SK-N-SH (cell line): ENCODE measurements at regions not wholly inside any gene's neighbourhood (a gene's known extent, or its start where the extent isn't known, plus 50 kb on each side); places are given as distances from the start of the nearest gene placed in this dataset.
"Not testable (repeated sequence)": the region's sequence is repeated elsewhere in the genome, so short reads cannot be mapped to it uniquely, and the experiment has no call there.

Source experiments
- CTCF ChIA-PET: fragments of 300-600, 350-600 bp; formaldehyde crosslinking; extraction: SDS; loops from one replicate; lab custom pipeline; 2021; lab: Yijun Ruan, JAX
- POLR2A ChIA-PET: fragments of 350-600 bp; sonication (Branson Sonifier 250); formaldehyde crosslinking; extraction: SDS; loops from one replicate; lab custom pipeline; 2020; ENCODE audit warnings: antibody characterized with exemption, inconsistent platforms; lab: Yijun Ruan, JAX
- DNase-seq: peaks from one replicate; pipeline ENCODE4 v3.0.0; 2012
- H2AFZ ChIP-seq: fragments of 200-600 bp; sonication (generic); 2 replicates; pipeline ENCODE4 v1.8.1; 2016; ENCODE audit warnings: antibody characterized with exemption, mild to moderate bottlenecking, low read depth
- H3F3A ChIP-seq: fragments of 200-600 bp; sonication (generic); replicated peaks from 2 replicates; pipeline ENCODE3; 2016; ENCODE audit warnings: antibody characterized with exemption, mild to moderate bottlenecking; ENCODE audit not compliant: insufficient read depth
- H3K27ac ChIP-seq, 2 experiments: fragments of 200-500 bp in 1 of 2; fragments of 200-600 bp in 1 of 2; sonication (Bioruptor generic) in 1 of 2; sonication (generic), shearing (Covaris generic) in 1 of 2; 2 replicates each; pipeline versions ENCODE4 v1.5.1 to v1.6.1; 2014 to 2016; ENCODE audit warnings: low read depth in 2 of 2, inconsistent platforms in 1 of 2, low read length in 1 of 2, mild to moderate bottlenecking in 1 of 2, mixed read lengths in 1 of 2
- H3K27me3 ChIP-seq: fragments of 200-600 bp; sonication (generic), shearing (Covaris generic); 2 replicates; pipeline ENCODE4 v1.6.1; 2016; ENCODE audit warnings: mixed run types; ENCODE audit not compliant: insufficient read depth
- H3K36me3 ChIP-seq, 2 experiments: fragments of 200-500 bp in 1 of 2; fragments of 200-600 bp in 1 of 2; sonication (Bioruptor generic) in 1 of 2; sonication (generic) in 1 of 2; replicated peaks in 1 of 2; 2 replicates each; pipeline versions ENCODE3 to v1.5.1; 2014 to 2016; ENCODE audit warnings: low read length in 1 of 2, mild to moderate bottlenecking in 1 of 2; ENCODE audit not compliant: insufficient read depth in 2 of 2, control insufficient read depth in 1 of 2
- H3K4me1 ChIP-seq, 2 experiments: fragments of 200-500 bp in 1 of 2; fragments of 200-600 bp in 1 of 2; sonication (Bioruptor generic) in 1 of 2; sonication (generic), shearing (Covaris generic) in 1 of 2; 2 replicates each; pipeline versions ENCODE4 v1.5.1 to v1.6.1; 2014 to 2016; ENCODE audit warnings: low read depth in 1 of 2, low read length in 1 of 2, mixed run types in 1 of 2; ENCODE audit not compliant: insufficient read depth in 2 of 2, control insufficient read depth in 1 of 2
- H3K4me2 ChIP-seq: fragments of 200-600 bp; sonication (generic), shearing (Covaris generic); 2 replicates; pipeline ENCODE4 v1.6.1; 2017; ENCODE audit warnings: mixed run types
- H3K4me3 ChIP-seq, 2 experiments: fragments of 200-500 bp in 1 of 2; fragments of 200-600 bp in 1 of 2; sonication (Bioruptor generic) in 1 of 2; sonication (generic), shearing (Covaris generic) in 1 of 2; 2 replicates each; pipeline versions ENCODE4 v1.5.1 to v1.8.1; 2014 to 2016; ENCODE audit warnings: low read depth in 2 of 2, inconsistent platforms in 1 of 2, low read length in 1 of 2, mild to moderate bottlenecking in 1 of 2, mixed read lengths in 1 of 2, moderate library complexity in 1 of 2
- H3K79me2 ChIP-seq: fragments of 200-600 bp; sonication (generic); 2 replicates; pipeline ENCODE4 v1.8.1; 2017; ENCODE audit warnings: mild to moderate bottlenecking; ENCODE audit not compliant: insufficient read depth
- H3K9ac ChIP-seq: fragments of 200-600 bp; sonication (generic); 2 replicates; pipeline ENCODE4 v1.6.1; 2017; ENCODE audit warnings: mixed run types
- H3K9me2 ChIP-seq: fragments of 200-600 bp; sonication (generic); 2 replicates; pipeline ENCODE4 v1.6.1; 2017; ENCODE audit warnings: mixed run types
- H3K9me3 ChIP-seq: fragments of 200-600 bp; sonication (generic); 2 replicates; pipeline ENCODE4 v1.6.1; 2017; ENCODE audit warnings: mixed run types, mild to moderate bottlenecking, moderate library complexity
- H4K20me1 ChIP-seq: fragments of 200-600 bp; sonication (generic); 2 replicates; pipeline ENCODE4 v1.6.1; 2017; ENCODE audit warnings: mild to moderate bottlenecking, mixed run types; ENCODE audit not compliant: insufficient read depth
- FOXJ3 ChIP-seq: sonication (generic); formaldehyde crosslinking; IDR thresholded peaks from 2 replicates; pipeline ENCODE4 v1.5.1; 2020; ENCODE audit warnings: mild to moderate bottlenecking, missing genetic modification reagents
- FOXM1 ChIP-seq: IDR thresholded peaks from 2 replicates; pipeline ENCODE4 v1.4.0; 2012; ENCODE audit warnings: low read depth, mild to moderate bottlenecking
- GATA2 ChIP-seq: sonication (generic); formaldehyde crosslinking; IDR thresholded peaks from 2 replicates; pipeline ENCODE4 v1.5.0; 2020; ENCODE audit warnings: mild to moderate bottlenecking, missing genetic modification reagents
- MEF2A ChIP-seq: IDR thresholded peaks from 2 replicates; pipeline ENCODE4 v1.4.0; 2012; ENCODE audit warnings: low read depth, borderline replicate concordance
- RFX5 ChIP-seq: IDR thresholded peaks from 2 replicates; pipeline ENCODE4 v1.6.1; 2012; ENCODE audit warnings: mild to moderate bottlenecking, improper control_type of control experiment, low read length
- RXRA ChIP-seq: IDR thresholded peaks from 2 replicates; pipeline ENCODE4 v1.4.0; 2012; ENCODE audit warnings: low read depth, mild to moderate bottlenecking, borderline replicate concordance
- SMC3 ChIP-seq: IDR thresholded peaks from 2 replicates; pipeline ENCODE4 v1.6.1; 2012; ENCODE audit warnings: low read depth, low read length, improper control_type of control experiment
- WGBS: methylation state at CpG from one replicate; pipeline ENCODE4 v1.1.6; 2017; ENCODE audit warnings: low lambda C conversion rate; 5-methylcytosine and 5-hydroxymethylcytosine counted together

DNA sequence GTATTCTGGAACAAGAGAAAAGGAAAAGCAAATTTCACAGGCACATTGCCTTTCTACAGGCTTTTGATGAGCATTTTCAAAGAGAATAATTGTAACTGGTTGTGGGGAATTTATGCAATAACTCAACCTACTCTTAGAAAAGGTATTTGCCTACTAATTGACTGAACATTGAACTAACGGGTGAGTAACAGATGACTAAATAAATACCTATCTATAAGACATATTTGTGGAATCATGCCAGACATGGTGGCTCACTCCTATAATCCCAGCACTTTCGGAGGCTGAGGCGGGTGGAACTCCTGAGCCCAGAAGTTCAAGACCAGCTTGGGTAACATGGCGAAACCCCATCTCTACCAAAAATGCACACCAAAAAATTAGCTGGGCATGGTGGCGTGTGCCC is 367.7 kb downstream of the CGGBP1 start:
- no peak for DNase-seq
- TF ChIP-seq GATA2 (CRISPR knock-in tag), result no peak
- TF ChIP-seq RXRA, result no peak
- TF ChIP-seq FOXM1, result no peak
- no peaks in the 10 kb centered on the region; the same call in 1 of the 2 replicates for H3K27me3 ChIP-seq

DNA sequence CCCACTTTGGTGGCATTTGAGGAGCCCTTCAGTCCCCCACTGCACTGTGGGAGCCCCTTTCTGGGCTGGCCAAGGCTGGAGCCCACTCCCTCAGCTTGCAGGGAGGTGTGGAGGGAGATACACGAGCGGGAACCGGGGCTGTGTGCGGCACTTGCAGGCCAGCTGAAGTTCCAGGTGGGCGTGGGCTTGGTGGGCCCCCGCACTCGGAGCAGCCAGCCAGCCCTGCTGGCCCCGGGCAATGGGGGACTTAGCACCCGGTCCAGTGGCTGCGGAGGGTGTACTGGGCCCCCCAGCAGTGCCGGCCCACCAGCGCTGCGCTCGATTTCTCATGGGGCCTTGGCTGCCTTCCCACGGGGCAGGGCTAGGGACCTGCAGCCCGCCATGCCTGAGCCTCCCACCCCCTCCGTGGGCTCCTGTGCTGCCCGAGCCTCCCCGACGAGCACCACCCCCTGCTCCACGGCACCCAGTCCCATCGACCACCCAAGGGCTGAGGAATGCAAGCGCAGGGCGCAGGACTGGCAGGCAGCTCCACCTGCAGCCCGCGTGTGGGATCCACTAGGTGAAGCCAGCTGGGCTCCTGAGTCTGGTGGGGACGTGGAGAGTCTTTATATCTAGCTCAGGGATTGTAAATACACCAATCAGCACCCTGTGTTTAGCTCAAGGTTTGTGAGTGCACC is 379.7 kb downstream of the CGGBP1 start:
- CTCF ChIA-PET, H3K27ac ChIP-seq, H3K36me3 ChIP-seq, H3K4me2 ChIP-seq, H3F3A ChIP-seq, H3K9ac ChIP-seq, H3K9me3 ChIP-seq, POLR2A ChIA-PET, H4K20me1 ChIP-seq, H3K4me1 ChIP-seq, H3K27me3 ChIP-seq, H3K79me2 ChIP-seq, H3K4me3 ChIP-seq, H2AFZ ChIP-seq, H3K9me2 ChIP-seq, DNase-seq: not testable (repeated sequence)
- 29% methylated on average over 18 of the region's 27 CpGs for WGBS

More for the DNA sequence above, 367.7 kb downstream of the CGGBP1 start:
- Histone ChIP-seq H3K4me2 (no peak overlapping the region), H3K4me1 (no peaks in the 10 kb centered on the region), H3K9me2 (no peaks in the 10 kb centered on the region), H3K79me2 (no peaks in the 10 kb centered on the region), H3K9ac (no peak overlapping the region), H2AFZ (no peak overlapping the region), H4K20me1 (no peaks in the 10 kb centered on the region), H3K9me3 (no peaks in the 10 kb centered on the region), H3K27ac (no peak overlapping the region), H3K36me3 (no peaks in the 10 kb centered on the region), H3F3A (no peaks in the 10 kb centered on the region), H3K4me3 (no peak overlapping the region)
- WGBS, result 27% methylated on average over 5 of the region's 5 CpGs
- ChIA-PET CTCF (no interaction called here), POLR2A (no interaction called here)

- H3F3A ChIP-seq, result no peaks in the 10 kb centered on the region
- no peaks in the 10 kb centered on the region for H4K20me1 ChIP-seq
- DNase-seq, result no peak
- 5% methylated on average over 9 of the region's 9 CpGs for WGBS
- H3K27ac ChIP-seq, result no peak overlapping the region
- no peaks in the 10 kb centered on the region for H3K9me3 ChIP-seq
- no peaks in the 10 kb centered on the region for H3K79me2 ChIP-seq
- H3K4me1 ChIP-seq, result no peaks in the 10 kb centered on the region
- TF ChIP-seq FOXJ3 (CRISPR knock-in tag) (no peak), RFX5 (no peak), SMC3 (no peak), MEF2A (no peak), RXRA (no peak)
- POLR2A ChIA-PET, result no interaction called here
- no peaks in the 10 kb centered on the region for H3K36me3 ChIP-seq
- no peak overlapping the region for H3K9ac ChIP-seq
- H3K9me2 ChIP-seq, result no peaks in the 10 kb centered on the region
- H3K27me3 ChIP-seq, result no peaks in the 10 kb centered on the region
- H3K4me2 ChIP-seq, result no peak overlapping the region
- CTCF ChIA-PET, result no interaction called here
- no peak overlapping the region for H2AFZ ChIP-seq
- no peak overlapping the region for H3K4me3 ChIP-seq
Observed at GRCh38 chr3:87674397-87675161, 384.2 kb downstream of the CGGBP1 start.
